Mesenchymal stem cell (in vitro differentiated cells and primary cell): ENCODE measurements at regions not wholly inside any gene's neighbourhood (a gene's known extent, or its start where the extent isn't known, plus 50 kb on each side); places are given as distances from the start of the nearest gene placed in this dataset.

Experiments used
- DNase-seq: peaks from one replicate; pipeline ENCODE4 v3.0.0-alpha.2; 2013
- H2AFZ ChIP-seq: one replicate; pipeline ENCODE4 v1.6.1; 2013; ENCODE audit warnings: low read depth, mild to moderate bottlenecking, control low read depth, inconsistent platforms, low read length, moderate library complexity
- H2AK5ac ChIP-seq: 2 replicates; pipeline ENCODE4 v1.6.1; 2013; ENCODE audit warnings: low read length, moderate library complexity, mild to moderate bottlenecking, inconsistent platforms; ENCODE audit not compliant: severe bottlenecking
- H2BK120ac ChIP-seq: one replicate; pipeline ENCODE4 v1.6.1; 2013; ENCODE audit warnings: low read depth, mild to moderate bottlenecking, inconsistent platforms, low read length, moderate library complexity
- H2BK12ac ChIP-seq, 2 experiments: one replicate each; pipeline ENCODE4 v1.6.1; 2013; ENCODE audit warnings: inconsistent platforms in 2 of 2, low read length in 2 of 2, mild to moderate bottlenecking in 2 of 2, moderate library complexity in 2 of 2, control low read depth in 1 of 2
- H2BK15ac ChIP-seq: one replicate; pipeline ENCODE4 v1.6.1; 2013; ENCODE audit warnings: mild to moderate bottlenecking, low read depth, inconsistent platforms; ENCODE audit not compliant: poor library complexity, severe bottlenecking
- H2BK5ac ChIP-seq: 2 replicates; pipeline ENCODE4 v1.6.1; 2013; ENCODE audit warnings: low read depth, mild to moderate bottlenecking, low read length, control low read depth, inconsistent platforms; ENCODE audit not compliant: poor library complexity, severe bottlenecking
- H3K14ac ChIP-seq, 2 experiments: one replicate each; pipeline ENCODE4 v1.6.1; 2013; ENCODE audit warnings: inconsistent platforms in 2 of 2, low read length in 2 of 2, control low read depth in 1 of 2, mild to moderate bottlenecking in 1 of 2, moderate library complexity in 1 of 2
- H3K18ac ChIP-seq, 2 experiments: one replicate each; pipeline ENCODE4 v1.6.1; 2013; ENCODE audit warnings: inconsistent platforms in 2 of 2, low read length in 2 of 2, control low read depth in 1 of 2, low read depth in 1 of 2, mild to moderate bottlenecking in 1 of 2
- H3K23ac ChIP-seq, 2 experiments: one replicate each; pipeline ENCODE4 v1.6.1; 2013; ENCODE audit warnings: inconsistent platforms in 2 of 2, low read length in 2 of 2, mild to moderate bottlenecking in 2 of 2, moderate library complexity in 2 of 2, control low read depth in 1 of 2
- H3K27ac ChIP-seq: 2 replicates; pipeline ENCODE4 v1.5.1; 2013; ENCODE audit warnings: mild to moderate bottlenecking, moderate library complexity, low read length, control low read depth, inconsistent platforms; ENCODE audit not compliant: poor library complexity, severe bottlenecking
- H3K27me3 ChIP-seq, 2 experiments: 2 replicates each; pipeline versions ENCODE4 v1.6.1 to v1.7.0; 2013; ENCODE audit warnings: low read length in 2 of 2, mild to moderate bottlenecking in 2 of 2, moderate library complexity in 2 of 2, control low read depth in 1 of 2, inconsistent platforms in 1 of 2; ENCODE audit not compliant: control insufficient read depth in 1 of 2, insufficient read depth in 1 of 2
- H3K36me3 ChIP-seq, 2 experiments: 2 replicates each; pipeline versions ENCODE4 v1.6.1 to v1.7.0; 2013; ENCODE audit warnings: low read length in 2 of 2, control low read depth in 1 of 2, inconsistent platforms in 1 of 2, low read depth in 1 of 2, mild to moderate bottlenecking in 1 of 2; ENCODE audit not compliant: insufficient read depth in 2 of 2, control insufficient read depth in 1 of 2
- H3K4ac ChIP-seq, 2 experiments: one replicate each; pipeline ENCODE4 v1.6.1; 2013; ENCODE audit warnings: inconsistent platforms in 2 of 2, low read length in 2 of 2, mild to moderate bottlenecking in 2 of 2, moderate library complexity in 2 of 2, control low read depth in 1 of 2, low read depth in 1 of 2
- H3K4me1 ChIP-seq: 2 replicates; pipeline ENCODE4 v1.6.1; 2013; ENCODE audit warnings: low read depth, low read length, control low read depth; ENCODE audit not compliant: control insufficient read depth, insufficient read depth
- H3K4me2 ChIP-seq: 2 replicates; pipeline ENCODE4 v1.6.1; 2013; ENCODE audit warnings: low read length, mild to moderate bottlenecking, inconsistent platforms; ENCODE audit not compliant: poor library complexity, severe bottlenecking
- H3K4me3 ChIP-seq, 2 experiments: 2 replicates each; pipeline versions ENCODE4 v1.5.1 to v1.7.0; 2013; ENCODE audit warnings: low read length in 2 of 2, mild to moderate bottlenecking in 2 of 2, control low read depth in 1 of 2, low read depth in 1 of 2; ENCODE audit not compliant: insufficient read depth in 1 of 2
- H3K79me1 ChIP-seq: replicated peaks from 2 replicates; pipeline ENCODE4 v1.6.1; 2013; ENCODE audit warnings: mild to moderate bottlenecking, control low read depth, low read length, inconsistent platforms; ENCODE audit not compliant: poor library complexity, severe bottlenecking
- H3K9ac ChIP-seq: 2 replicates; pipeline ENCODE4 v1.7.0; 2013; ENCODE audit warnings: mild to moderate bottlenecking, low read length, moderate library complexity
- H3K9me3 ChIP-seq: 2 replicates; pipeline ENCODE4 v1.7.0; 2013; ENCODE audit warnings: mild to moderate bottlenecking, low read length; ENCODE audit not compliant: control insufficient read depth
- H4K8ac ChIP-seq: one replicate; pipeline ENCODE4 v1.6.1; 2013; ENCODE audit warnings: inconsistent platforms, mild to moderate bottlenecking, low read length, moderate library complexity
- H4K91ac ChIP-seq: one replicate; pipeline ENCODE4 v1.6.1; 2013; ENCODE audit warnings: mild to moderate bottlenecking, low read length, inconsistent platforms
- WGBS: methylation state at CpG from one replicate; pipeline ENCODE4 v1.1.7; 2013; ENCODE audit warnings: mixed read lengths; 5-methylcytosine and 5-hydroxymethylcytosine counted together

DNA sequence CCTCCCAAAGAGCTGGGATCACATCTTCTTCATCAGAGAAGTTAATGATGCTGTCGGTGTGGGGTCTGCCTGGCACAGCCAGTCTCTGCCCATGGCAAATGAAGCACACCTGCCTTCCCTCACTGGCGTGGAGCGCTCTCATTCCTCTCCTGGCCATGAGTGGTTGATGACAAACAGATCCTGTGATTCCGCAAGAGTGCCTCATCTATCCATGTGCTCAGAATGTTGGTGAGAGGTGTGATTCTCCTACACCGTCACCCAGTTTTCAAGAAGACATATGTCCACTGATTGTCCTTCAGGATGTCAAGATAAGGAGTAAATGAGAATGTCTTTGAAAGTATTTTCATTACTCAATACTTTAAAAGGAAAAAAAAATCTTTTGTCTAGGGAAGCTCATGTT lies 97.5 kb upstream of the GGTLC1 start:
- Histone ChIP-seq H3K4ac (no peak overlapping the region), H2AK5ac (no peak overlapping the region), H3K79me1 (no peaks in the 10 kb centered on the region), H3K36me3 (no peaks in the 10 kb centered on the region), H2BK15ac (no peak overlapping the region), H3K23ac (no peak overlapping the region), H3K9ac (no peak overlapping the region), H2BK12ac (no peak overlapping the region), H3K4me3 (no peak overlapping the region), H2AFZ (no peak overlapping the region), H3K4me2 (no peak overlapping the region), H3K9me3 (no peaks in the 10 kb centered on the region), H3K27me3 (peaks cover 0 to 32% of the 10 kb centered on the region in 2 experiments), H3K18ac (no peak overlapping the region), H2BK120ac (no peak overlapping the region), H4K8ac (no peak overlapping the region), H2BK5ac (no peak overlapping the region), H3K4me1 (no peaks in the 10 kb centered on the region), H3K14ac (no peak overlapping the region), H3K27ac (no peak overlapping the region), H4K91ac (no peak overlapping the region)
- WGBS, result 86% methylated on average over 4 of the region's 5 CpGs
- DNase-seq, result no peak

DNA sequence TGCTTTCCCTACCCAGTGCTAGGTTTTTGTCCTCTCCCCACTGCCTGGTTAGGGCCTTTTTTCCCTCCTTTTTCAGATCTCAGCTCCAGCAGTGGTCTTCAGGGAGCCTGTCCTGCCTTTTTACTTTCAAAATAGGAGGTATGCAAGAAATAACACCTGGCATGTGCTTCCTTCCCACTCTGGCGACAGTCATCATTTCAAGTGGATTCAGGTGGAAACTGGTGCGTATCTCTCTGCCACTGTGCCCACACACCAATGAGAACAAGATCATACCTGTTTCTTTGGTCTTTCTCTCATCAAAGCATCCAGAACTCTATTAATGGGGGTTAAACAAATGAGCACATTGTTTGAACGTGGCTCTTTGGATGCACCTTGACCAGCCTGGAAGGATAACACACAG lies 95.7 kb upstream of the GGTLC1 start:
- no peak overlapping the region for H3K14ac ChIP-seq
- H2BK5ac ChIP-seq, result no peak overlapping the region
- peaks cover 0 to 28% of the 10 kb centered on the region in 2 experiments for H3K27me3 ChIP-seq
- H2BK12ac ChIP-seq, result no peak overlapping the region
- no peak overlapping the region for H3K4ac ChIP-seq
- no peak overlapping the region for H3K4me3 ChIP-seq
- no peak overlapping the region for H3K9ac ChIP-seq
- no peak overlapping the region for H2BK15ac ChIP-seq
- H3K4me2 ChIP-seq, result no peak overlapping the region
- H2AFZ ChIP-seq, result no peak overlapping the region
- no peak overlapping the region for H4K91ac ChIP-seq
- H3K27ac ChIP-seq, result no peak overlapping the region
- 64% methylated on average over 3 of the region's 3 CpGs for WGBS
- no peak for DNase-seq
- H2AK5ac ChIP-seq, result no peak overlapping the region
- no peak overlapping the region for H2BK120ac ChIP-seq
- no peak overlapping the region for H3K18ac ChIP-seq
- H4K8ac ChIP-seq, result no peak overlapping the region
- H3K4me1 ChIP-seq, result no peaks in the 10 kb centered on the region
- no peaks in the 10 kb centered on the region for H3K79me1 ChIP-seq
- H3K36me3 ChIP-seq, result no peaks in the 10 kb centered on the region
- H3K9me3 ChIP-seq, result no peaks in the 10 kb centered on the region
- no peak overlapping the region for H3K23ac ChIP-seq

- Histone ChIP-seq H2AFZ (no peak overlapping the region), H3K23ac (no peak overlapping the region), H3K9me3 (no peaks in the 10 kb centered on the region), H3K36me3 (no peaks in the 10 kb centered on the region), H3K27me3 (peaks cover 0 to 30% of the 10 kb centered on the region in 2 experiments), H3K4me1 (no peaks in the 10 kb centered on the region), H4K91ac (no peak overlapping the region), H3K4me3 (no peak overlapping the region), H2BK12ac (no peak overlapping the region), H3K4me2 (no peak overlapping the region), H2BK15ac (no peak overlapping the region), H3K9ac (no peak overlapping the region), H3K14ac (no peak overlapping the region), H2BK120ac (no peak overlapping the region), H3K4ac (no peak overlapping the region), H3K79me1 (no peaks in the 10 kb centered on the region), H3K18ac (no peak overlapping the region), H2AK5ac (no peak overlapping the region), H4K8ac (no peak overlapping the region), H3K27ac (no peak overlapping the region), H2BK5ac (no peak overlapping the region)
- no peak for DNase-seq
- 78% methylated on average over 6 of the region's 6 CpGs for WGBS
These were observed 92.5 kb upstream of the GGTLC1 start for GRCh38 chr20:24081077-24081476.

DNA sequence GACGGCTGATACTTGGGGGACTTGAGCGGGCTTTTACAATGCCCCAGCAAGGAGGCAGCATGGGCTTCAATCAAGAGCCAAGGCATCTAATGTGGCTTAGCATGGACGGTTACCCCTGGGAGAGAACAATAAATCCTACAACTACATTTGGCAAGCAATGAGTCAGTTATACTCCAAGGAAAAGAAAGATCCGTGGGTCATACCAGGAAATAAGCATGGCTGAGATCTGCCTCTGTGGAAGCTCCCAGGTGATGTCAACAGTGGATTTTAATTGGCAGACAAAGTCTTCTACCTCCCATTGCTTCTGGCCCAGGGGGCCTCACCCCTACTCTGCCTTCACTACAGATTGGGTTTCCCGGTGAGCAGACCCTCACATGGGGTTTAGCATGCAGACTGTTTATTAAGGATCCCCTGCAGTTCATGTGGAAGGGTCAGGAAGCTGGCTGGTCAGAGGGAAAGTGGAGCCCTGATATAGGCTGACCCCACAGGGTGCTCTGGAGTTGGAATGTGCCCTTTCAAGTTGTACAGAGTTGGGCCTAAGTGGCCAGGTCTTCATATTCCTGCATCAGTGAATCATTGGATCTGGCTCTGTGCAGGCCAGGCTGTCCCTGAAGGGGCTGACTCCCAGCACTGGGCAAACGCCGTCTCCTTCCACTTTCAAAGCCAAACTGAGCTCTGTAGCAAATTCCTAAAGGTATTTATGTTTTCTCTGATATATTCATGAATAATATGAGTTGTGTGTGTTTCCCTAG lies 91.3 kb upstream of the GGTLC1 start:
- H3K9me3 ChIP-seq, result no peaks in the 10 kb centered on the region
- H3K79me1 ChIP-seq, result no peaks in the 10 kb centered on the region
- no peak overlapping the region for H3K4me2 ChIP-seq
- no peak overlapping the region for H3K9ac ChIP-seq
- no peak overlapping the region for H2BK12ac ChIP-seq
- H4K8ac ChIP-seq, result no peak overlapping the region
- no peak overlapping the region for H2BK120ac ChIP-seq
- no peak overlapping the region for H3K4ac ChIP-seq
- H3K4me3 ChIP-seq, result no peak overlapping the region
- H3K23ac ChIP-seq, result no peak overlapping the region
- WGBS, result 82% methylated on average over 5 of the region's 7 CpGs
- no peak overlapping the region for H3K14ac ChIP-seq
- no peak for DNase-seq
- H4K91ac ChIP-seq, result no peak overlapping the region
- H3K4me1 ChIP-seq, result no peaks in the 10 kb centered on the region
- no peak overlapping the region for H2AFZ ChIP-seq
- H2BK5ac ChIP-seq, result no peak overlapping the region
- H3K36me3 ChIP-seq, result no peaks in the 10 kb centered on the region
- H3K27me3 ChIP-seq, result peaks cover 0 to 25% of the 10 kb centered on the region in 2 experiments
- H3K18ac ChIP-seq, result no peak overlapping the region
- no peak overlapping the region for H2BK15ac ChIP-seq
- no peak overlapping the region for H3K27ac ChIP-seq
- no peak overlapping the region for H2AK5ac ChIP-seq
